Activated T-cell treated with anti-CD3 and anti-CD28 coated beads for 4 hours (primary cell): ENCODE measurements at regions not wholly inside any gene's neighbourhood (a gene's known extent, or its start where the extent isn't known, plus 50 kb on each side); places are given as distances from the start of the nearest gene placed in this dataset.

Source experiments
- DNase-seq: peaks from one replicate; pipeline ENCODE4 v3.0.0-alpha.2; 2020

DNA sequence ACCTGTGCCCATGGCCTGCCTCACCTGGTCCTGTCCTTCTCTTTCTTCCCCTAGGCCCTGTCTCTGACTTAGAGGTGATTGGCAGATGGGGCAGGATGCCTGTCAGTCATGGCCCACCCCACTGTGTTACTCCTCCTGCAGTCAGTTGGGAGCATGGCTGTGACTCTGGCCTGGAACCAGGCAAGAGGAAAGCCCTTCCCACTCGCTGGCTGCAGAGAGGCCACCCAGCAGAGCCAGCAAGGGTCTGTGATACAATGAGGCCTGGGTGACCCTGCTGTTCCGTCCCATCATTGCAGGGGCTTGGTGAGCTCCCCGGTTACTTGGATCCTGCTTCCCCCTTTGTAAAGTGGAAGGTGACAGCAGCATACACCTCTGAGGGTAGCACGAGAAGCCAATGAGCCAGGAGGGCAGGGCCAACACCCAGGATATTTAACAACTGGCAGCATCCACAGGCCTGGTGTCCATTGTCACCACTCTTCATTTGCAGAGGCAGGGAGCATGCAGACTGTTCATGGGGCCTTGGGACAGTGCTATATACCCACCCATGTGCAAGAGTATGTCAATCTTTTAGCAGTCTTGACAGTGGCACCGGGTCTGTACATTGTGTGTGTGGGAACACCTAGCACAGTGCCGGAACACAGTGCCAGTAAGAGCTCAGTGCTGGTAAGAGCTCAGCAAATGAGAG is 191.0 kb upstream of the C1orf174 start:
- no peak for DNase-seq

DNA sequence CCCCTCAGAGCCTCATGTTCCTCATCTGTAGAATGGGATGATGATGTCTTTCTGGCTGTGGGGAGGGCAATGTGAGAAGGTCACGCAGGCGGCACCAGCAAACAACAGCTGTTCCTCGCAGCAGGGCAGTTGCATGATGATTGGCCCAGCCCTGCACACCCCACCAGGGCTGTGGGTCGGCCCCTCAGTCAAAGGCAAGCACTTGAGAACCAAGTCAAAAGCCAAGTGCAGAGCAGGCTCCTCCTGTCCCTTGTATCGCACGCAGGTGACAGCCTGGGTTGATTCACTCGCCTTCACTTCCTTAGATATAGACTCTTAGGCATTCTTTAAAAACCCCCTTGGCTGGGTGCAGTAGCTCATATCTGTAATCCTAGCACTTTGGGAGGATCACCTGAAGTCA is 191.9 kb upstream of the C1orf174 start:
- DNase-seq: no peak

DNA sequence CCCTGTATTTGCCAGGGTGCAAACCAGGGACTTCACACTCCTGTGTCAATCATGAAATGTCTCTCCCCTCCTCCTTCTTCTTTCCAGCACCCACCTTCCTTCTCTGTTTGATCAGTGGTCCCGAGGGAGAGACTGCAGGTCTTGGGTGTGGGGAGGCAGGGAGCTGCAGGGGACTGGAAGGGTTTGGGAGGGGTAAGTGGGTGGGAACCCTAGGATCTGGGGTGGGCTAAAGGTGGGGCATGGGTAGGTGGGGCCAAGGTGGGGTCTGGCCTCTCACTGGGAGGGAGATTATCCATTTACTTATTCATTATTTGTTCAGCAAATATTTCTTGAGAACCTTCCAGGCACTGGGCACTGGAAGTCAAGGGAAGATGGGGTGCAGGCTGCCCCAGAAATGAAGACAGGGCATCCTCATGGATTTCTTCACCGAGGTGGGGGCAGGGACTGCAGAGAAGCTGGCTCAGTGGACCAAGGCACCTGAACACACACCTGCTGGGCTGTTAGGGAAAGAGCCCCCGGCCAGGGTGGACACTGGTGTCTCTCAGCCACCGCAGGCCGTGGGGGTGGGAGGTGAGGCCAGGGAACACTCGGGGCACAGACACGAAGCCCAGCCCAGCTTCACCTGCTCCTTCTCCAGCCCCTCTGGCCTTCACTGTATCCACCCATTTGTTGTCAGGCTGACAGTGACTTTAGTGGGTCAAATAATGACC is 193.9 kb upstream of the C1orf174 start:
- DNase-seq: no peak

DNA sequence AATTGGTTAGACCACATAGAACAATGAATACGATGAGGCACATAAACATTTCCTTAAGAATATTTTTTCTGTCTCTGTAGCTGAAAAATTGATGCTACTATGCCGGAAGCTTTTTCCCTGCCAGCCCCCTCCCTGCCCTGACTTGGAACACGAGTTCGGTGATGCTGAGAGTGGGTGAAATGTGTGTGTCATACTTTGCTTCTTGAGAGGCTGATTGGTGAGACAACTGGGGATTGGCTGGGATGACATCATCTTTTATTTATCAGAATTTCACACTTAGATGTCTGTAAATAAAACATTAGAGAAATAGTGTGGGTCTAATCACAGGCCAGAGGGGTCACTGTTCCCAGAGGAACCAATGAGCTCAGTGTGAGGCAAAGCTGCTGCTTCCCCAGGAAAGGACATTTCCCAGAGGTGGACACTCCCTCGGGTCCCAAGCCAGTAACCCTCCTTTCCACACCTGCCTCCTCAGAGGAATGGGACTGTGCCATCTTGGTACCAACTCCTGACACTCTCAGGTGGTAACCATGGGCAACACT is 195.4 kb upstream of the C1orf174 start:
- no peak for DNase-seq

DNA sequence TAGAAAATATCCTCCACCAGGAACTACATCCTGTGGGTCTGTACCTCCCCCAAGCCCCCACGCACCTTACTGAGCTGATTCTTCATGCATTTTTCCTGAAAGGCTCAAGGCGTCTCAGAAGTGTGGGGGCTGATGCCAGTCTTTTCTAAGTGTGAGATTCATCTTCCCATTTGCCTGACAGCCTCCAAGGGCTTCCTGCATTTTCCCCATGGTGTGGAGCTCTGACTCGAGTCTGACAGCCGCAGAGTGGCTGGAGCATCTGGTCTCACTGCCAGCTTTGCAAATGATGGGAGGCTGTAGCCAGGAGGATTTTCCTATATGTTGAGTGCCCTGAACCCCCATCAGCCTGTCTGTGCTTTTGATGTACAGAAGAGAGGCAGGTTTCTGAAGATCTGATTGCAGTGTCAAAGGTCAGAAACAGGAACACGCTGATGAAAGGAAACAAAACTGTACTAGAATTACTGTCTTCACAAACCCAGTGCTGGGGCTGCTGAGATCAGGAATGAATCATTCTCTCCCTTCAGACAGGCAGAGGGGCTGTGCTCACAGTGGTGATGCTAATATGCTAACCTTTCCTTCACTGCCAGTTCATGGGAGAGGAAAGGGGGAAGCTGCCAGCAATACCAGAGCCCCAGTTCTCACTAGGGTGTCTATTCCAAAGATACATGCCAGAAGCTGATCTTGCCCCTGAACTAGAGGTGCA is 201.5 kb upstream of the C1orf174 start:
- no peak for DNase-seq

DNA sequence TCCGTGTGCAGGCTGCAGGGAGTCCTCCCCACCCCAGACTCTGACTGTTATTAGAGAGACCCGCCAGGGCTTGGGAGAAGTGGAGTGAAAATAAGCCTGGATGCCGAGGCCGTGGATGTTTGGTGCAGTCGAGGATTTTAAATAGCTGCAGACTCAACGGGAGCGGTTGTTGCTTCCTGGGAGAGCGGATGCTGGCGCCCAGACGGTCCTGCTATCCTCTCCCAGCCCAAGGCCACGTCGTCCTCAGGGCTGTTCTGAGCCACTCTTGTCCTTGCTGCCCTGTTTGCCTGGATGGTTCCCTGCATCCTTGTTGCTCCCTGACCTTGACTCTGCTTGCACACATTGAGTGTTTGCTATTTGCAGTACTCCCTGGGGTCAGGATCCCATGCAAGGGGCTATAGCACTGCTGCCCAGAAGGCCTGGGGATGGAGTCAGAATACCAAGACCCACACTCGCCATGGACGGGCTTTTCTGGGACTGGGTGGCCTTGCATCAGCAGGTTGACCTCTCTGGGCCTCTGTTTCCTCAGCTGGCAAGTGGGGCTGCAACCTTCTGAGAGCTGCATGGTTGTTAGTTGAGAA is 205.3 kb upstream of the C1orf174 start:
- no peak for DNase-seq

DNA sequence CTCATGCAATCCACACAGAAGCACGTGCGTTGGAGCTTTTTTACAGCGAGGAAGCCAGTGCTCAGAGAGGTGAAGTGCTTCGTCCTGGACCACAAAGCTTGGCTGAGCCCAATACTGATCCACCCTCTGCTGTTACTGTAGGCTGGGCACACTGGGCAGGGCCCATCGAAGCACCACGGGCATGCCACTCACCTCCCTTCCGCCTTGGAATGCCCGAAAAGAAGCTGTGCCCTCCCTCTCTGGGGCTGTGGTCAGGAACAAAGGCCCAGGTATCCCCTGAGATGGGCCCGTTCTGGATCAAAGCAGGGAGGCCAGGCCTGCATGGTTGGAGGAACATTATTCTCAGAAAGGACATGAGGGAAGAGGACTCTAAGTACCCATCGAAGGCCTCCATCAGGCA is 206.7 kb upstream of the C1orf174 start:
- no peak for DNase-seq

DNA sequence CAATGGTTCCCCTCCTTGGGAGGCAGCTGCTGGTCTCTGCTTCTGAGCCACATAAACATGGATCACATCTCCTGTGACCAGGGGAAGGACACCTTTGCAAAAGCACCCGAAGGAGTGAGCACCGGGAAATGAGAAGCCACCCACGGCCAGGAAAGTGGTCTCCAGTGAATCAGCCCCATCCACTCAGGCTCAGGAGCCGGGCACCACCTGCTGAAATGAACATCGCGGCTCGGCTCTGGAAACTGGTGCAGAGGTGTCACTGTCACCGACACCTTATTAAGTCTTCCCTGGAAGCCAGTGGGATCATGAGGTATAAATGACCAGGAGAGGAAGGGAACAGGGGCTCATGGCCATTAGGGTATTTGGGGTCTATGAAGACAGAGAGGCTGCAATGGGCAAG is 207.2 kb upstream of the C1orf174 start:
- no peak for DNase-seq

DNA sequence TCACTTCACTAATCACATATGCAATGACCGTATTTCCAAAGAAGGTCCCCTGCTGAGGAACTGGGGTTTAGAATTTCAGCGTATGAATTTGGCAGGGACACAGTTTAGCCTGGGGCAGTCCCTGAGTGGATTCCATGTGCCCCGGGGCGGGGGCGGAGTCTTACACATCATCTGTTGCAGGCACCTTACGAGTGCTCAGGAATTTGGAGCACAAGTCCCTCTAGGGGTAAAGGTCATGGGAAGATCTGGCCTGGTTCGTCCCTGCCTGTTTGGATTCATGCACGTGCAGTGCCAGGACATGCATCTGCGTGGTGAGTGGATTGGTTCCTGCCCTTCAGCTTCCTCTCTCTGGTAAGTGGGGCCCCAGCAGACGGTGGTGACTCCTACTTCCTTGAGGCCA is 208.3 kb upstream of the C1orf174 start:
- DNase-seq: no peak

DNA sequence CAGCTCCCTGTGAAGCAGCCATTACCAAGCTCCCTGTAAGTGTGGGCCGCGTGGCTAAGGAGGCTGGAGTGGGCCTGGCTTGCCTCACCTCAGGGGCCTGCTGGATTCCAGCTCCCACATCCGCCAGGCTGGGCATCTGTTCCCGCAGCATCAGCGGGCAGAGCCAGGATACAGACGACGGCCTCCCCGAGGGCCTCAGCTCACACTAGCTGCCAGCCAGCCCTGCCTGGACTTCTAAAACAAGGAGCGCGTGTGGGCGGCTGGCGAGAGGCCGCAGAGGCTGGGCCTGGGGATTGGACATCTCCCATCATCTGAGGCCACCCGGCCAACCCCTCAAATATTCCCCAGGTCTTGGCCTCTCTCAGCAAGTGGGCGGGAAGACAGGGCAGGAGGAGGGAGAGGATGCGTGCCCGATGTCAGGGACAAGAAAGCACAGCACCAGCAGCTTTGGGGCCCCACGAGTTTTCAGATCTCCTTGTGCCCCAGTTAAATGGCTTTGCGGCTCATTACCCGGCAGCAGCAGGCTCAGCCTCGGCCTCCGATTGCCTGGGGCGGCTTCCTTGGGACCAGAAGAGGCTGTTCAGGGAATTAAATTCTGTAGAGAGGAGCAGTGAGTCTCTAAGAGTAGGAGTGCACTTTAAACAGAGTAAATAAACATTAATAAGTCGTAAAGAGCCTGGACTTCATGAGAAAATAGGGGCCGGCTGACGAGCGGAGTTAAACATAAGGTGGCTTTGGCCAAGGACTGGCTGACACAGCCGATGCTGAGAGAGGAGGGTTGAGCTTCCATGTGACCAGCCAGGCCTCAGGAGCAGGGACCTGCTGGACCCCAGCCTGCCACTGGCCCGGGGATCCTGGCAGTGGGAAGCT is 208.9 kb upstream of the C1orf174 start:
- DNase-seq: no peak

DNA sequence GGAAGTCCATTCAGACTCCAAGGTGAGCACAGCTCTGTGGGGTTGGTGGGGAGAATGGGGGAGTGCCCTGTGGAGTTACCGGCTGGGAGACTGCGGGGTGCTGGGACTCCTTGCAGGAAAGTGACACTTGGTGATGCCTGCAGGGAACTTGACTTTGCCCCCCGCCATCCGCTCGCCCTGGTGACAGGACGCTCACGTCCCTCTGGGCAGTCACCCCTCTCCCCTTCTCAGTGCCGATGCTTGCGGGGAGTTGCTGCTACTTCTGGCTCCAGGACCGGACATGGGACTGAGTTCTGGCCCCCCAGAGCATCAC is 209.5 kb upstream of the C1orf174 start:
- no peak for DNase-seq

DNA sequence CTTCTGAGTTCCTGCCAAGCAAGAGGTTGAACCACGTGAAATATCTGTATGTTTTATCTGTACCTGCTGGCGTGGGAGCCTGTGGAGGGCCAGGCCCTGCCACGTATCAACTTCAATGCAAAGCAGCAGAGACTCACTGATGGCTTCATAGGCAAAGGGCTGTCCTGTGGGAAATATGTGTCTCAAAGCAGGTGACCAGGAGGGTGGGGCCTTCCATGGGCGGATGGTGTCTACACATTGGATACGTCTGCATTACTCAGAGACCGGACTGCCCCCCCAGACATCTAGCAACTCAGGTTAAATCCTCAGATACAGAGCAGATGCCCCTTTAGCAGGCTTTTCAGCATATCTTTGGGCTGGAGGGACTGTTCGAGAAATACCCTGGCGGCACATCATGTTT is 210.8 kb upstream of the C1orf174 start:
- DNase-seq: no peak

DNA sequence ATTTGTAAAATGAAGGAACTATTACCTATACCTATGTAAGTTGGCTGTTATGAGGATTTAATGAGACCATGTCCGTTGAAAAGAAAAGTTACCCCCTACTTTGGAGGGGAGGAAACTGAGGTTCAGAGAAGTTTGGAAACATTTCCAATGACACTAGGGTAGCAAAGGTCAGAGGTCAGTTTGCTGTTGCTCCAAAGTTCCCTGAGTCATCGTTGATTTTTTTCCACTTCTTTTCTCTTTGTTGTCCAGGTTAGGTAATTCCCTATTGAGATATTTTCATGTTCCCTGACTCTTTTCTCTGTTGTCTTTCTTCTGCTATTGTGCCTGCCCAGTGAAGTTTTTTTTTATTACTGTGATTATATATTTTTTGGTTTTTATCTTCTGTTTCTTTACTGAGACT is 213.8 kb upstream of the C1orf174 start:
- DNase-seq: no peak

DNA sequence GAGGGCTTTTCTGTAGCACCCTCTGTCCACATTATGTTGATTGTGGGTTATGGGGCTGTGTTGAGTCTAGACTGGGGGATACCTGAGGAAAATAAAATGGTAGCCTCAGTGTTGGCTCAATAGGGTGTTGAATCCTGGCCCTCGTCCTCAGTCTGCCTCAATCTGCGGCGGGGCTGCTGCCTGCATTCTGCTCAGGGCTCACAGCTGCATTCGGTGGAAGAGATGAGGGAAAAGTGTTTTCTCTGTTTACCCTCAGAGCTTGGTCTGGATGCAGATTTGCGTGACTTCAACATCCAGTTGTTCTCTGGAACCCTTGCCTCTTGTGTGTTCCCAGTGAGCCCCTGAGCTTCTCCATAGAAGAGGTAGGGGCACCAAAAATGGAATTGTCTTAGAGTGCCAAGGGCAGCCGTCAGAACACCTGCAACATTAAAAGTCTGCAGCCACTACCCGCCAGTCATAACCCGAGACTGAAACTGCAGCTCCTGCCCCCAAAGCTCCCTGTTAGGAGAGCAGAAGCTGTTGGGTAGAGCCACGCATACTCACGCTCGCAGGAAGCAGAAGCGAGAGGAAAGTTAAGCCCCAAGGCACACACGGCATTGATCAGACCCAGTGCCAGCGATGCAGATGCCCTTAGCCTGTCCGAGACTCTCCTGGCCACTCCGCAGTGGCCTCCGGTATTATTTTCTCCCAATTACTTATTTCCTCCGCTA is 215.3 kb upstream of the C1orf174 start:
- DNase-seq: no peak

DNA sequence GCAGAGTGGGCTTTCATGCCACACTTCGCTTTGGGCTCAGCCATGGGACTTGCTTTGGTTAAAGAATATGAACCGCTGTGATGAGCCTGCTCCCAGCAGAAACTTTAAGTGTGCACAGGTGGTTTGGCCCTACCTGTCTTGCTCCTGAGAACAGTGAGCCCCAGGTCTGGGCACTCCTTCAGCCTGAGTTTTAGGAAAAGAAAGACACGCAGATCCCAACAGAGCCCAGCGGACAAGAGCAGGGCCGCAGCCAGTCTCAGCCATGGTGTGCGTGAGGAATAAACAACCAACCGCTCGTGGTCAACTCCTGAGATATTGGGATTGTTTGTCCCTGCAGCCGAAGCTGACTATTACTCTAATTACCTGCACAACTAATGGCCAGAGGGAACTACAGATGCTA is 217.1 kb upstream of the C1orf174 start:
- no peak for DNase-seq

DNA sequence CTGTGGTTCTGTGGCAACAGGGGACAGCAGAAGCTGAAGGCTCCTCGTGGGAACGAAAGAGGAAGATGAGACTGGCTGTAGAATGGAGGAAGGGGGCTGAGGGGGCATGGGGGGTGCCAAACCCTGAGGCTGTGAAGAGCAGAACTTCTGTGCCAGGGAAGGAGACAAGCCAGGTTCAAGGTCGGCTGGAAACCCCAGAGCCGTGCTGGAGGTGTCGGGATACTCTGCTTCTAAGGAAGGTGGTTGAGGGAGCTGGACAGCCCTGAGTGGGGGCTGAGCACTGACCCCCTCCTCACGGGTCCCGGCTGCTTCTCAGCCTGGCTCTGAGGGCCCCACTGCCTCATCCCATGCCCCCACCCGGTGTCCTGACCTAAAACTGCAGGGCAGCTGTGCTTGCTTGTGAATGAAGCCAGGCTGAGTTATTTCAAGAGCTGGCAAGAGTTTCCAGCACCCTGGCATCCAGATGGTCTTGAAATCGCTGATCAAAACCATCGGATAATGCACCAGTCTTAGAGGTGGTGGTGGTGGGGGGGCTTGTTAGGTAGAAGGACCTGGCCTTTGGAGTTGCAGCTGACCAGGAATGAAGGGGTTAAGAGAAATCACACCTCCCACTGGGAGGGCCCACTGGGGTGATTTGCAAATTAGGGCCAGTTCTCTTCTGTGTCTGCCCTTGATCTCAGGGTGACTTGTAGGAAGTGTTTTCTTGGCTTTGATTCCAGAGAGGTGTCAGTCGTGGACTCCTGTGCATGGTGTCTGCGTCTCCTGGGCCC is 218.9 kb upstream of the C1orf174 start:
- no peak for DNase-seq

DNA sequence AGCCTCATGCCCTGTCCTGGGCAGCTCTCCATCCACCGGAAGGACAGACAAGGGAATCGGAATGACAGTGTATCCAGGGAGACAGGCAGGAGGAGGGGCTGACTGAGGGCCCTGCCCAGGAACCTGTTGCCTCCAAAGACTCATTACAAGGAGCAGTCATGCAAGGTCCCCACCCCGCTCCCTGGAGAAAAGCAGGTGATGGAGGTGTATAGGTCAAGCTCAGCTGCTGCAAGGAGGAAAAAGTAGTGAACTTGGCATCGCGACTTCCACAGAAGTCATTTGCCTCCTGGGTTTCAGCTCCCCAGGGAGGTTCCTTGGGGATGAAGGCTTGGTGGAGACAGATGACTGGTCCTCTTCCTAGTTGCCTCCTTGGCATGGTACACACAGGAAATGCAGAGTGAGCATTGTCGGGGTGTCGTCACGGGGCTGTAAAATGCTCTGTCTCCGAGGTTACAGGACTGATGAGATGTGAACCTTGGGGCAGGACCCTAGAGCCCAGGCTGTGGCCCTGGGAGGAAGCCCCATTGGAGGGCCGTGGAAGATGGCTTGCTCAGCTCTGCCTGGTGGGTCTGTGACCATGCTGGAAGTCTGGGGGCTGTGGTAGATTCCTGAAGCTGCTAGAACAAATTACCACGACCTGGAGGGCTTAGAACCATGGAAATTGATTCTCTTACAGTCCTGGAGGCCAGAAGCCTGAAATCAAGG is 219.6 kb upstream of the C1orf174 start:
- no peak for DNase-seq

DNA sequence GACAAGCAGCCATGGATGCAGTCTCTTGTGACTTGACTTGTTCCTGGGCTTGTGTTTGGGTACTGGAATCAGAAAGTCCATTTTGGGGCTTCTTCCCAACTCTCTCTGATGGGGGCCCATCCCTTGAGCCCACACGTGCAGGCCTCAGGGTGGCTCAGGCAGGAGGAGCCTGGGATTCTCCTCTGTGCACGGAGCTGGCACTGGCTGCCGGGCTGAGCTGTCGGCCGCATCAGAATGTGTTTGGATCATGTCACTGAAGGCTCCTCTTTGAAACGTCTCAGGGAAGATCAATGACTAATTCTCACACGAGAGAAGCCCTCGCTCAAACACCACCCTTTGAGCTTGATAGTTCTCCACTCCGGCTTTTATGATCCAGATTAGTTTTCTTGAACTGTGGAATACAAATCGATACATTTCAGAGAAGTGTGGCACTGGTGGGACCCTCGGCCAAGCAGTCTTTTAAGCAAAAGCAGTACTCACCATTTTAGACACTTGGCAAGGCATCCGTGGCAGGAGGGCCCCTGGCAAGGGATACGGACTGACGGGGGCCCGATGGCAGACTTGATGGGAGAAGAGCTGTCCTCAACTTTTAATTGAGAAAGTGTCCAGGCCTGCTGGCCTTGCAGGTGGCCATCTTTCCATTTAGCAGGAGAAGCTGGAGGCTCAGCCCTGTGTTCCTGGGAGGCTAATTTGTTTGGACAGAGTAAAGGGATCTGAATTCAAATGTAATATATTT is 220.7 kb upstream of the C1orf174 start:
- DNase-seq: no peak

DNA sequence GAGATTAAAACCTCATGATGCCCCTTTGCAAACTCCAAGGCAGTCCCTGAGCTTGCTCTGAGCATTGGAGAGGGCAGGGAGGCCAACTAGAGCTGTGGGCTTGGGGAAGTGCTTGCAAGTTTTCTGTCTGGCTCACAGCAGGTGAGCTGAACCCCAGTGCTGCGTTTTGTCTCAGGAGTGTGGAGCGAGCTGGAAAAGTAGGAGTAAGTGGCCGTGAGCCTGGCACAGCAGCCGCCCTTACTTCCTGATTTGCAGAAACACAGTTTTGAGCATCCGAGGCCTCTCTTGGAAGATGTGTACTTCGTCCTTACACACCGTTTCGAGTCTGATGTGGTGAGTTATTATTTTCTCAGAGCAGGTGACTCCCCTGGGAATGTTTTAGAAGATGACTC is 221.2 kb upstream of the C1orf174 start:
- DNase-seq: no peak
